ENCODE measurements at regions not wholly inside any gene's neighbourhood (a gene's known extent, or its start where the extent isn't known, plus 50 kb on each side); places are given as distances from the start of the nearest gene placed in this dataset.

DNA sequence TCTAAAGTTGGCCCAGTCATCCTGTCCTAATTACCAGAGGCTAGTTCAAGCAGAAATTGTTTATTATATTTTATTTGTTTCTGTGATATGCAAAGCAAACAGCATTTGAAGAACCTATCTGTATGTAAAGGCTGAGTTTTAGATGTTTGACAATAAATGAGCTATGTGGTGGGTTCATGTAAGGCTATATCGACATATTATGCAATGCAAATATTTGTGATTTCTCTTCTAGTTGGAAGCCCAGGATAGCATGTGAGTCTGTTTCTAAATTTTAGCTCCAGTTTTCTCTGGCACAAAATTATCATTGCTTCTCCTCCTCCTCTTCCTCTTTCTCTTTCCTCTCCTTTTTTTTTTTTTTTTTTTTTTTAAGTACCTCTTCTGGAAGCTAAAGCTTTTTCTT is 263.2 kb upstream of the LMCD1 start:
- Histone ChIP-seq H3K9me1 (replicated peaks; ENCODE audit: control insufficient read depth, extremely low read depth, insufficient read depth, low read length) (no peaks in the 10 kb centered on the region), H3K4me2 (ENCODE audit: insufficient read depth, low read length) (no peak overlapping the region), H3K27me3 (ENCODE audit: control insufficient read depth in 2 of 2, insufficient read depth in 2 of 2, low read length in 2 of 2) (no peaks in the 10 kb centered on the region), H3K4me3 (replicated peaks in 1 of 3; ENCODE audit: insufficient read depth in 1 of 3, low read depth in 1 of 3, low read length in 3 of 3) (no peak overlapping the region), H3K9me3 (replicated peaks; ENCODE audit: control insufficient read depth, insufficient read depth, low read length) (no peaks in the 10 kb centered on the region), H4K20me1 (replicated peaks; ENCODE audit: control insufficient read depth, extremely low read depth, insufficient read depth, low read length) (no peaks in the 10 kb centered on the region), H2AFZ (ENCODE audit: low read depth, low read length) (no peak overlapping the region), H3K36me3 (ENCODE audit: control insufficient read depth in 2 of 2, extremely low read depth in 1 of 2, insufficient read depth in 2 of 2, low read length in 2 of 2) (no peaks in the 10 kb centered on the region), H3K79me2 (ENCODE audit: control insufficient read depth, insufficient read depth, low read length) (no peaks in the 10 kb centered on the region), H3K27ac (ENCODE audit: insufficient read depth, low read depth, low read length) (no peak overlapping the region), H3K9ac (replicated peaks; ENCODE audit: extremely low read depth, insufficient read depth, low read length) (no peak overlapping the region), H3K4me1 (ENCODE audit: control insufficient read depth, extremely low read depth, insufficient read depth, low read length) (no peaks in the 10 kb centered on the region)
- FAIRE-seq (no peak), DNase-seq (ENCODE audit: low read depth, low spot score) (no peak)
- intact Hi-C loops (cut with micrococcal nuclease), result loop anchor here (5.0 kb wide), 2 partner anchors 384 to 951 kb away; no protein-coding TSS in a partner anchor
- dilution Hi-C loops (cut with MboI; ENCODE audit: extremely low pct_ligation_motif_present, low sequenced_read_pairs), result no loop called here
- CTCF ChIA-PET, result interaction anchor here (0.6 to 2.9 kb wide), 4 partner anchors 9 to 1353 kb away, joined by 3 to 36 read pairs (median 3); no protein-coding TSS in a partner anchor
- POLR2A ChIA-PET, result no interaction called here
- BruUV-seq (replicated peaks), result no TSS peak
- TF ChIP-seq EZH2 (IDR thresholded peaks at IDR 0.05; ENCODE audit: borderline replicate concordance, low read depth, low read length, severe bottlenecking) (no peak), POLR2AphosphoS5 (IDR thresholded peaks at IDR 0.05; ENCODE audit: insufficient read depth, low read depth, low read length) (no peak), FOS (IDR thresholded peaks at IDR 0.05; ENCODE audit: borderline replicate concordance, insufficient read depth, low read length) (no peak), MYC (IDR thresholded peaks at IDR 0.05; ENCODE audit: low read depth, low read length) (no peak)

DNA sequence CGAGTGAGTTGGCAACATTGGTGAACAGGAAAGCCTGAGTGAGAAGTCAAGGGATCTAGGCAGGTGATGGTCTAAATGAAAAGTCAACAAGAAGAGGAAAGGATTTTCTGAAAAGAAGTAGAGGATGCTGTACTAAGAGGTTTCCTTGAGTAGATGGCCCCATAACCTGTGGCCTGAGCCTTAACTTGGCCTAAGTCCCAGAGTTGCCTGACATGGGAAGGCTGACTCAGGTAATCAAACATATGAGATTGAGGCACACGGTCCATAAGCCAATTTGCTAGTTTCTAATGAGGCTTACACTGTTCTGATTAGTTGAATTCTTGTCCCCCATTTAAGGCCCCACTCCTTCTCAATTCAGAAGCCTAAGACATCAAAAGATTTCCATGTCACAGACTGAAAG is 262.5 kb upstream of the LMCD1 start:
- Histone ChIP-seq H3K79me2 (ENCODE audit: control insufficient read depth, insufficient read depth, low read length) (no peaks in the 10 kb centered on the region), H3K9ac (replicated peaks; ENCODE audit: extremely low read depth, insufficient read depth, low read length) (no peak overlapping the region), H3K9me1 (replicated peaks; ENCODE audit: control insufficient read depth, extremely low read depth, insufficient read depth, low read length) (no peaks in the 10 kb centered on the region), H3K27ac (ENCODE audit: insufficient read depth, low read depth, low read length) (no peak overlapping the region), H3K27me3 (ENCODE audit: control insufficient read depth in 2 of 2, insufficient read depth in 2 of 2, low read length in 2 of 2) (no peaks in the 10 kb centered on the region), H3K4me2 (ENCODE audit: insufficient read depth, low read length) (no peak overlapping the region), H3K4me1 (ENCODE audit: control insufficient read depth, extremely low read depth, insufficient read depth, low read length) (no peaks in the 10 kb centered on the region), H3K9me3 (replicated peaks; ENCODE audit: control insufficient read depth, insufficient read depth, low read length) (no peaks in the 10 kb centered on the region), H3K4me3 (replicated peaks in 1 of 3; ENCODE audit: insufficient read depth in 1 of 3, low read depth in 1 of 3, low read length in 3 of 3) (no peak overlapping the region), H2AFZ (ENCODE audit: low read depth, low read length) (no peak overlapping the region), H4K20me1 (replicated peaks; ENCODE audit: control insufficient read depth, extremely low read depth, insufficient read depth, low read length) (no peaks in the 10 kb centered on the region), H3K36me3 (ENCODE audit: control insufficient read depth in 2 of 2, extremely low read depth in 1 of 2, insufficient read depth in 2 of 2, low read length in 2 of 2) (no peaks in the 10 kb centered on the region)
- no peak for FAIRE-seq
- no TSS peak for BruUV-seq (replicated peaks)
- intact Hi-C loops (cut with micrococcal nuclease) (loop anchor here (1.0 to 5.0 kb wide), 4 partner anchors 383 to 1448 kb away; no protein-coding TSS in a partner anchor), dilution Hi-C loops (cut with MboI; ENCODE audit: extremely low pct_ligation_motif_present, low sequenced_read_pairs) (no loop called here)
- no peak for DNase-seq (ENCODE audit: low read depth, low spot score)
- TF ChIP-seq MYC (IDR thresholded peaks at IDR 0.05; ENCODE audit: low read depth, low read length) (no peak), EZH2 (IDR thresholded peaks at IDR 0.05; ENCODE audit: borderline replicate concordance, low read depth, low read length, severe bottlenecking) (no peak), JUN (IDR thresholded peaks at IDR 0.05; ENCODE audit: borderline replicate concordance, insufficient read depth, insufficient read length, low read depth) (no peak)
- CTCF ChIA-PET, result interaction anchor here (0.6 to 2.9 kb wide), 35 partner anchors 9 to 1448 kb away, joined by 3 to 36 read pairs (median 4); no protein-coding TSS in a partner anchor
- POLR2A ChIA-PET, result no interaction called here

Measured in endothelial cell of umbilical vein (primary cell).